SK-N-SH (cell line): ENCODE measurements at regions not wholly inside any gene's neighbourhood (a gene's known extent, or its start where the extent isn't known, plus 50 kb on each side); places are given as distances from the start of the nearest gene placed in this dataset.

Source experiments
- FOXM1 ChIP-seq: IDR thresholded peaks from 2 replicates; pipeline ENCODE4 v1.4.0; 2012; ENCODE audit warnings: low read depth, mild to moderate bottlenecking
- IRF3 ChIP-seq: fragments of 150-350 bp; IDR thresholded peaks from 2 replicates; pipeline ENCODE4 v1.6.1; 2016; ENCODE audit warnings: mild to moderate bottlenecking, low read depth, low read length
- RAD21 ChIP-seq: IDR thresholded peaks from 2 replicates; pipeline ENCODE4 v1.6.1; 2012; ENCODE audit warnings: mild to moderate bottlenecking, low read length

GRCh38 chr15:35150361-35150760, 65.3 kb upstream of the NANOGP8 start:
- TF ChIP-seq FOXM1 (no peak), RAD21 (no peak), IRF3 (no peak)
